A673 (cell line): ENCODE measurements at regions not wholly inside any gene's neighbourhood (a gene's known extent, or its start where the extent isn't known, plus 50 kb on each side); places are given as distances from the start of the nearest gene placed in this dataset.

ENCODE experiments used
- BruUV-seq: library from RNA; stranded (reverse); fragments of 400-500 nt; replicated peaks from 2 replicates; lab custom pipeline; 2021; lab: Mats Ljungman, UMichigan
- CTCF ChIA-PET: fragments of 300-600 bp; sonication (Branson Sonifier 250); formaldehyde crosslinking; loops from one replicate; lab custom pipeline; 2022; ENCODE audit warnings: antibody characterized with exemption; lab: Charles Lee
- POLR2A ChIA-PET: fragments of 300-600 bp; sonication (Branson Sonifier 250); formaldehyde crosslinking; loops from one replicate; lab custom pipeline; 2022; ENCODE audit warnings: antibody characterized with exemption; ENCODE audit not compliant: low non-redundant PET; lab: Charles Lee
- DNase-seq: peaks from one replicate; pipeline ENCODE4 v3.0.0-alpha.2; 2015; ENCODE audit warnings: low spot score
- H3K27ac ChIP-seq: fragments of 200-600 bp; sonication (generic); 2 replicates; pipeline ENCODE4 v1.5.1; 2016; ENCODE audit warnings: mixed run types, low read depth, mild to moderate bottlenecking, mixed read lengths, antibody characterized with exemption, low read length; ENCODE audit not compliant: poor library complexity, severe bottlenecking
- H3K27me3 ChIP-seq: fragments of 200-600 bp; sonication (generic); replicated peaks from 2 replicates; pipeline ENCODE4 v1.6.1; 2017; ENCODE audit warnings: mixed run types, low read depth, mild to moderate bottlenecking, mixed read lengths, antibody characterized with exemption, low read length; ENCODE audit not compliant: insufficient read depth, poor library complexity
- H3K36me3 ChIP-seq: fragments of 200-600 bp; sonication (generic); 2 replicates; pipeline ENCODE4 v1.6.1; 2016; ENCODE audit warnings: mixed run types, mild to moderate bottlenecking, mixed read lengths, antibody characterized with exemption, low read length; ENCODE audit not compliant: insufficient read depth, poor library complexity, severe bottlenecking
- H3K4me1 ChIP-seq: fragments of 200-600 bp; sonication (generic); 2 replicates; pipeline ENCODE4 v1.6.1; 2017; ENCODE audit warnings: mixed run types, mild to moderate bottlenecking, mixed read lengths, antibody characterized with exemption, low read length; ENCODE audit not compliant: insufficient read depth, poor library complexity, severe bottlenecking
- H3K4me3 ChIP-seq: fragments of 200-600 bp; sonication (generic); 2 replicates; pipeline ENCODE4 v1.5.1; 2016; ENCODE audit warnings: low read depth, mixed run types, mild to moderate bottlenecking, mixed read lengths, low read length; ENCODE audit not compliant: poor library complexity, severe bottlenecking
- H3K9me3 ChIP-seq: fragments of 200-600 bp; sonication (generic); 2 replicates; pipeline ENCODE4 v1.6.1; 2016; ENCODE audit warnings: mixed run types, low read depth, mild to moderate bottlenecking, mixed read lengths, antibody characterized with exemption, low read length; ENCODE audit not compliant: poor library complexity, severe bottlenecking
- CTCF ChIP-seq: fragments of 300-800, 200-600 bp; sonication (generic); conservative IDR thresholded peaks from 2 replicates; pipeline ENCODE4 v1.5.1; 2017; ENCODE audit warnings: low read depth, mild to moderate bottlenecking, antibody characterized with exemption, low read length, moderate library complexity, mixed read lengths
- EZH2 ChIP-seq: fragments of 200-600 bp; sonication (generic); IDR thresholded peaks from 2 replicates; pipeline ENCODE4 v1.6.1; 2017; ENCODE audit warnings: borderline replicate concordance, low read depth, mild to moderate bottlenecking, mixed read lengths, antibody characterized with exemption, low read length; ENCODE audit not compliant: poor library complexity, severe bottlenecking
- intact Hi-C: fragments of 100-400 bp; cut with micrococcal nuclease; formaldehyde crosslinking; loops from one replicate; pipeline ENCODE4 v1.10.0; 2022; ENCODE audit not compliant: unreplicated experiment

- CTCF ChIA-PET = no interaction called here
- no peaks in the 10 kb centered on the region for H3K27me3 ChIP-seq
- no peak overlapping the region for H3K4me3 ChIP-seq
- POLR2A ChIA-PET = no interaction called here
- H3K27ac ChIP-seq = no peak overlapping the region
- no peaks in the 10 kb centered on the region for H3K36me3 ChIP-seq
- H3K9me3 ChIP-seq = peaks cover 11% of the 10 kb centered on the region
- intact Hi-C loops = no loop called here
- TF ChIP-seq CTCF = no peak
- TF ChIP-seq EZH2 = no peak
- H3K4me1 ChIP-seq = no peaks in the 10 kb centered on the region
- peak; percentile 9 for DNase-seq
- BruUV-seq = no TSS peak
These were observed 138.7 kb upstream of the CCDC150 start for GRCh38 chr2:196500686-196501431.

- Histone ChIP-seq H3K9me3 (peaks cover 11% of the 10 kb centered on the region), H3K36me3 (no peaks in the 10 kb centered on the region), H3K4me3 (no peak overlapping the region), H3K27ac (no peak overlapping the region), H3K27me3 (no peaks in the 10 kb centered on the region), H3K4me1 (no peaks in the 10 kb centered on the region)
- no TSS peak for BruUV-seq
- DNase-seq = no peak
- POLR2A ChIA-PET = no interaction called here
- CTCF ChIA-PET = no interaction called here
- intact Hi-C loops = no loop called here
- no peak for TF ChIP-seq CTCF
These were observed 137.7 kb upstream of the CCDC150 start for GRCh38 chr2:196501836-196502235.

GRCh38 chr2:196502386-196502785, 137.1 kb upstream of the CCDC150 start:
- H3K4me1 ChIP-seq = no peaks in the 10 kb centered on the region
- peaks cover 11% of the 10 kb centered on the region for H3K9me3 ChIP-seq
- H3K4me3 ChIP-seq = no peak overlapping the region
- no peaks in the 10 kb centered on the region for H3K27me3 ChIP-seq
- CTCF ChIA-PET = no interaction called here
- intact Hi-C loops = no loop called here
- TF ChIP-seq EZH2 = no peak
- TF ChIP-seq CTCF = peak; percentile 27; the same call in 1 of the 2 replicates
- H3K36me3 ChIP-seq = no peaks in the 10 kb centered on the region
- no TSS peak for BruUV-seq
- no peak overlapping the region for H3K27ac ChIP-seq
- DNase-seq = peak; percentile 21
- POLR2A ChIA-PET = no interaction called here
